ENCODE measurements at regions not wholly inside any gene's neighbourhood (a gene's known extent, or its start where the extent isn't known, plus 50 kb on each side); places are given as distances from the start of the nearest gene placed in this dataset.
"Not testable (repeated sequence)": the region's sequence is repeated elsewhere in the genome, so short reads cannot be mapped to it uniquely, and the experiment has no call there.

DNA sequence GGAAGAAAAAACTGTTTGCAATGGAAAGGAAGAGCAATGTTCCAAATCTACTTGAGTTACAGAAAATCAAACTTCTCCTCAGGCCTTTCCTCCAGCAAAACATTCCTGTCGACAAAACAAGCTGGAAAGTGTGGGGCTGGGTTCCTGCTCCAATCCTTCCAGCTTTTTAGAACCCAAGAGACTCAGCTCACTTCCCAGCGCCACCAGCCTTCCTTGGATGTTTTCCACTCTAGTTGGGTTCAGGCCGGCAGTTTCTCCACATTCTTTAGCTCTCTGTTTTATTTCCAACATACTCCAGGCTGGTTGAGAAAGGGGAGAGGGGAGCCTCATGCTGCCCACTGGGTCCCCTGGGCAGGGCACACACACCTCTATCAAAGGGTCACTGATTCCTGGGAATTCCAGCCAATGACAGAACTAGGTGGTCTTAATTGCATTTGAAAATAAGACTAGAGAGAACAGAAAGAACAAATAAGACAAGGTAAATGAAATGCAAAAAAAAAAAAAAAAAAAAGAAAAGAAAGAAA is 287.5 kb upstream of the FRG1 start:
- TF ChIP-seq, protein P1, sequence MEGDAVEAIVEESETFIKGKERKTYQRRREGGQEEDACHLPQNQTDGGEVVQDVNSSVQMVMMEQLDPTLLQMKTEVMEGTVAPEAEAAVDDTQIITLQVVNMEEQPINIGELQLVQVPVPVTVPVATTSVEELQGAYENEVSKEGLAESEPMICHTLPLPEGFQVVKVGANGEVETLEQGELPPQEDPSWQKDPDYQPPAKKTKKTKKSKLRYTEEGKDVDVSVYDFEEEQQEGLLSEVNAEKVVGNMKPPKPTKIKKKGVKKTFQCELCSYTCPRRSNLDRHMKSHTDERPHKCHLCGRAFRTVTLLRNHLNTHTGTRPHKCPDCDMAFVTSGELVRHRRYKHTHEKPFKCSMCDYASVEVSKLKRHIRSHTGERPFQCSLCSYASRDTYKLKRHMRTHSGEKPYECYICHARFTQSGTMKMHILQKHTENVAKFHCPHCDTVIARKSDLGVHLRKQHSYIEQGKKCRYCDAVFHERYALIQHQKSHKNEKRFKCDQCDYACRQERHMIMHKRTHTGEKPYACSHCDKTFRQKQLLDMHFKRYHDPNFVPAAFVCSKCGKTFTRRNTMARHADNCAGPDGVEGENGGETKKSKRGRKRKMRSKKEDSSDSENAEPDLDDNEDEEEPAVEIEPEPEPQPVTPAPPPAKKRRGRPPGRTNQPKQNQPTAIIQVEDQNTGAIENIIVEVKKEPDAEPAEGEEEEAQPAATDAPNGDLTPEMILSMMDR (IDR thresholded peaks at IDR 0.05), result not testable (repeated sequence)
- not testable (repeated sequence) for TF ChIP-seq POLR2A (IDR thresholded peaks at IDR 0.05)

All from lower leg skin (tissue), 3 donors.